DMS153 treated with DMSO at 0.1 percent for 48 hours (cell line): ENCODE measurements at regions not wholly inside any gene's neighbourhood (a gene's known extent, or its start where the extent isn't known, plus 50 kb on each side); places are given as distances from the start of the nearest gene placed in this dataset.

Source experiments
- DNase-seq: peaks from one replicate; lab custom pipeline; 2025; ENCODE audit not compliant: unreplicated experiment; lab: John Stamatoyannopoulos, UW

DNA sequence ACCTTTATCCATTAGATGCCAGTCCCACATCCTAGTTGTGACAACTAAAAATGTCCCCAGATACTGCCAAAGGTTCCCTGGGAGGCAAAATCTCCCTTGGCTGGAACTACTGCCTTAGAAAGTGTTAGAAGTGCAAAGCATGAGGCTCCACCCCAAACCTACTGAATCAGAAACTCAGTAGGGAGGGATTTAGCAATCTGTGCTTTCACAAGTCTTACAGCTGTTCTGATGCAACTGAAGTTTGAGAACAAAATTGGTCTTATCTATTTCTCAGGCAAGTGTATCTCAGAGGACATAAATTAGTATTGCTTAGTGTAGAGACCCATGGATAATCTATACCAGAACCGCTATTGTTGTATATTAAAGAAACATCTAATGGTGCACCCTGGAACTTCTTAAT, 70.2 kb downstream of the CLDN1 start:
- no peak for DNase-seq

DNA sequence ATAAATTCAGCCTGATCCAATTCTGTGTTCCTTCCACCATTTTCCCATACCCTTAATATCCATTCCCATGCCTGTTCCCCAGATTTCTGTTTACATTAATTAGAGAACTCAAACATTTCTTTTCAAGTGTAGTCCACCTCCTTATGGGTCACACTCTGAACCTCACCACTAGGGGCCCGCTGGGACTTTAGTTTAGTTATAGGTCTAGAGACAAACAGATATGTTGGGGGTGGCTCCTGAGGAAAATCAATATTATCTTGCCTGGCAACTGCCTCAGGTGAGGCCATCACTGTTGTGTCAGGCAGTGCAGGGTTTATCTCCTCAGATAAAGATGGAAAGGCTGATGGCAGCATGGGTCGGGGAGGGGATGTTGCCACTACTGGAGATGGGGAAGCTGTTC, 72.8 kb downstream of the CLDN1 start:
- DNase-seq: no peak

DNA sequence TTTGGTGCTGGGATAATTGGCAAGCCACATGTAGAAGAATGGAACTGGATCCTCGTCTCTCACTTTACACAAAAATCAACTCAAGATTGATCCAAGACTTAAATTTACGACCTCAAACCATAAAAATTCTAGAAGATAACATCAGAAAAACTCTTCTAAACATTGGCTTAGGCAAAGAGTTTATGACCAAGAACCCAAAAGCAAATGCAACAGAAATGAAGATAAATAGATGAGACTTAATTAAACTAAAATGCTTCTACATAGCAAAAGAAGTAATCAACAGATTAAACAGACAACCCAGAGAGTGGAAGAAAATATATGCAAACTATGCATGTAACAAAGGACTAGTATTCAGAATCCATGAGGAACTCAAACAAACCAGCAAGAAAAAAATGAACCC, 80.1 kb downstream of the CLDN1 start:
- DNase-seq: no peak

DNA sequence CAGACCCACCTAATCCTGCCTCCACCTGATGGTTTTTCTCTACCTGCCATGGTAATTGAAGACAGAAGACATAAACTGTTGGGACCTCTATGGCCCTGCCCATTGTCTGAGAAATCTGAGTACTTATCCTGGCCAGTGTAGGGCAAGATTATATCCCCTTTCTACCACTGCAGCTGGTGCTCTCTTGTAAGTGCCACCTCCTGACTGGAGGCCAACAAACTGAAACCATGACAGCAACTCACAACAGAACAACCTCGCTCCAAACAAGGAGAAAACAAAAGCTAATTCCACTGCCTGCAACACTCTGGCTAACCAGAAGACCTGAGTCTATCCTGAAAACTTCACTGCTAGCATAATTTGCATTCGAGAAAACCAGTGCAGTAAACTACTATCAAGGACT, 82.9 kb downstream of the CLDN1 start:
- no peak for DNase-seq

DNA sequence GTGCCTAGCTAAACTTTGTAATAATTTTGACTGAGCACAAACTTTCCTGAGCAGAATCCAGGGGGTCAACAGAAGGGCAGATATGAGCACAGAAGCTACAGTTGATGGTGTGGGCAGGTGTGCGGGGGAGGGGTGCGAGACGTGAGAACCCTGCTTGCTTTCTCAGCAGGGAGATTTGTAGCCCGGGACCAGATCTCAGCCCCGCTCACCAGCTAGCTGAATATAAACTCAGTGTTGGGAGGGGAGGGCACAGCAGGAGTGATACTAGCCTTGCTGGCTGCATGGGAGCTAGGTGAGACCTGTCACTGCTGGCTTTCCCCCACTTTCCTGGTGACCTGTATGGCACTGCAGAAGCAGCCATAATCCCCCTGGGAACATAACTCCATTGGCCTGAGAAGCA, 83.4 kb downstream of the CLDN1 start:
- DNase-seq: no peak

DNA sequence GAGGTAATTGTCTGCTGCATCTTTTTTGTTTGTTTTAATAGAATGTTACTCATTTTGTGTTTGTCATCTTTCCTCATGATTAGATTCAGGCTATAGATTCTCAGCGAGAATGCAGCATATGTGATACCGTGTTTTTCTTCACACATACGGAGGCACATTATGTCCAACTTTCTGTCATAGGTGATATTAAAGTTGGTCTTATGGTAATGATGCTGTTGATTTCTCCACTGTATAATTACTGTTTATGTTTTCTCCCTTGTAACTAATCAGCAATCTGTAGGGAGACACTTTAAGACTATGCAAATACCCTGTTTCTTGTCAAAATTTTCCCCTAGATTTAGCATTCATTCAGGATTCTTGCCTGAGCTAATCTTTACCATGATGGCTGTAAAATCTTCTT, 87.6 kb downstream of the CLDN1 start:
- DNase-seq: no peak

DNA sequence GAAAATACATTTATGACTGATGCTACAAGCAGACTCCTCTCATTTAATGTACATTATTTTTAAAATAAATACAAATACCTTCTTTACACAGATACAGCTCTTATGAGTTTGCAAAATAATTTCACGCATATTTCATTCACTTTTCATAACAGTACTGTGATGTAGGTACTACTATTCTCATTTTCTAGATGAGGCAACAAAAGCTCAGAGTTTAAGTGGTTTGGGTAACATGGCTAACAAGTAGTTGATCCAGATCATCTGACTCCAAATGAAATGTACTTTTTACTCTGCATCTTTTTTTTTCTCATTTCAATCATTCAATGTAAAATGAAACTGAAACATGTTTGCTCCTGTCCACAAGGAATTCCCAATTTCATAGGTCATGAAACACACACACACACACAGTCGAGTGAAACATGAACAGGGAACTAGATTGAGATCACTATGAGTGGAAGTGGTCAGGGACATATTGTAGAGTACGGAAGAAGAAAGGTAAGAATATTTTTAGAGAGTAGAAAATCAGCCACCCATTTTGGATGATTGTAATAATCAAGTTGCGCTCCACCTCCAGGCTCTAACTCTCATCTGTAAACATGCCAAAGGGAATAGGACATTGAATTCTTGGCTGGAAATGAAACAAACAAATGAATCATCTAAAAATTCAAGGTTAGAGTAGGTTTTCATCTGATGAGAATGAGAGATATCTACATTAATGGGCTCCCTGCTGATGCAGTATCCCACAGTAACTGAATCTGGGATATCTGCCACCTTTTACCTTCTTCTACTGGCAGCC, 92.4 kb downstream of the CLDN1 start:
- DNase-seq: no peak

DNA sequence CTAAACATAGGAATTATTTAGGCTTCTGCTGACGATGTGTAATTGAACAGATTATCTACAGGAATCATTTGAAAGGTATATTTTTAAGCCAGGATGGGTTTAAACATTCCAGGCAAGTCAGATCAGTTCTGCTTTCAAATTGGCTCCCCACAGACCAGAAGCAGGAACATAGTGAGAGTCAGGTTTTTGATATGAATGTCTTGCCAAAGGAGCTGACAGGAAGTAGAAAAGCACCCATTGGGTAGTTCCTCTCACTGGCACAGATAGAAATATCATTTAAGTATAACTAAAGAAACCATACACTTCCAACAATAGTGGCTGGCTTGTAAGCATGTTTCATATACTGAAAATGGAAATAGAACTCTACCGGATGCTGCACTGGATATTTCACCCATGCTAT, 95.2 kb downstream of the CLDN1 start:
- DNase-seq: no peak

DNA sequence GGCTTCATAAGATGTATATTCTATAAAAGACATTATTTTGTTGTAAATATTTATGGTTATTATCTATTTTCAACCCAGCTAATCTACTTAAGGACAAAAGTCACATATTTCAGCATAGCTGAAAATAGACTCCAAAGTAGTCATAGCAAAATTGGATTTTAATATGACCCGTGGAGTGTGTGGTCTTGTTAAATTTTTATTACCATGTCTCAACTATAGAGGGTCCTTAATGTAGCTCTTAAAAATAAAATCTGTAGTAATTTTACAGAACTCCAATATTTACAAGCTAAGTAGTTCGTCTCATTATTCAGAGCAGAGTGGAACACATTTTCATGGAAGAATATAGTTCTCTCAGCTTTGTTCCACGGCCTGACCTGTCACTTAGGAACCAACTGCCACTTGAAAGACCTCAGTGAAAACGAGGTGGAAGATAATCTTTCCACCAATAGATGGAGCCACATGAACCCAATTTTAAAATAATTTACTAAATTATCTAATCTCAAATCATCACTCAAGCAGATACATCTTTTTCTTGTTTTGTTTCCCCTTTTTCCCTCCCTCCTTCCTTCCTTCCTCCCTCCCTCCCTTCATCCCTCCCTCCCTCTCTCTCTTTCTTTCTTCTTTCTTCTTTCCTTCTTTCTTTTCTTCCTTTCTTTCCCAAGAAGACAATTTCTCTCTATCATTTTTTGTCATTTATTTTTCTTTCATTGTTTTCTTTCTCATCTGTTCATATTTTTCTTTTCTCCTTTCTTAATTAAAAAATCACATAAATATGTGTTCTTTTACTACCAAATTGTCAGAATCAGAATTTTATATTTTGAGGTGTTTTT, 97.2 kb downstream of the CLDN1 start:
- peak; percentile 25 for DNase-seq

DNA sequence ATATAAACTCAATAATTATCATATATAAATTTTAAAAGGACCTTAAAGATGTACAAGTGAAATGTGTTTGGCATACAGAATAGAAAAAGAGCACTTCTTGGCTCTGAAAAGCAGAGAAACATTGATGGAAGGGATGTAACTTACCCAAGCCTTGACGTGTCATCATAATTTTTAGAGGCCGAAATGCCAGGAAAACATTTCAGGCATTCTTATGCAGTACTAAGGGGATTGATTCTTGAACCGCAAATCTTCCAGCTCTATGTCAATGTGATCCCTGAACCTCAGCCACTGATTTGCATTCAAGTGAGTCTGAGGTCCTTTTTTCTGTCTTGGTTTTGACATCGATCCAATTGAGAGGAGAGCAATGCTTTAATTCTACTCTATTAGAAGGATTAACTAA, 97.8 kb downstream of the CLDN1 start:
- DNase-seq: no peak

DNA sequence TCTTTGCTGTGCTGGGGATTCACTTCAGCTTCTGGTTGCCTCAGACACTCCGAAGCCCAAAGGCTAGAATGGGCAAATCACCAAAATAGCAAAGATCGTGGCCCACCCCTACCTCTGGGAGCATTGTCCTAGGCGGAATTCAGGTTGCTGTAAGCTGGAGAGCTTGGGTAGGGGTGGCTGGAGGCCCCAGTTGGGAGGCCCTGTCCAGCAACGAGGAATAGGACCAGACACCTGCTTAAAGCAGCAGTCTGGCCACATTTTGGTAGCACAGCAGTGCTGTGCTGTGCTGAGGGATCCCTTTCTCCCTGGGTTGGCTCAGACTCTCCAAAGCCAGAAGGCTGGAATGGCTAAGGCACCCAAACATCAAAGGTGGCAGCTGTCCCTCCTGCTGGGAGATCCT, 99.3 kb downstream of the CLDN1 start:
- no peak for DNase-seq

DNA sequence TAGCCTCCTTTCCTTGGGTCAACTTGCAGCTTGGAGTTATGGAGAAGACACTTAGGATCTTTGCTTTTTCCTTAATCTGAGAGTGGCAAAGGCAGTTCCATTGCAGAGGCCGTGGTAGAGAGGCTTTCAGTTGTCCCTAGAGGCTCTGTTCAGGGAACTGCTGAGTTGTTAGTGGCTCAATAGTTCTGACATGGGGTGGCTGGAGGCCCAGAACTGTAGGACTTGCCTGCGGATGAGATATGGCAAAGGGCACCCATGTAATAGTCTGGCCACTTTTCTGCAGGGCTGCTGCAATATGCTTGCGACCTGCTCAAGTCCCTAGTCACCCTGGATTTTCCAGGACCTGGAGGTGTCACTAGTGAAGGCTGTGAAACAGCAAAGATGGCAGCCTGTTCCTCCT, 99.9 kb downstream of the CLDN1 start:
- DNase-seq: no peak

DNA sequence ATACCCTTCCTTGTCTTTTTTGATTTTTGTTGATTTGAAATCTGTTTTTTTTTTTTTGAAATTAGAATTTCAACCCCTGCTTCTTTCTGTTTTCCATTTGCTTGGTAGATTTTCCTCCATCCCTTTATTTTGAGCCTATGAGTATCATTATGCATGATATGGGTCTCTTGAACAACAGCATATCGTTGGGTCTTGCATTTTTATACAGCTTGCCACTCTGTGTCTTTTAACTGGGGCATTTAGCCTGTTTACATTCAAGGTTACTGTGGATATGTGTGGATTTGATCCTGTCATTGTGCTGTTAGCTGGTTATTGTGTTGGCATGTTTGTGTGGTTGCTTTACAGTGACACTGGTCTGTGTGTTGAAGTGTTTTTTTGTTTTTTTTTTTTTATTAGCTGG, 99.7 kb upstream of the P3H2 start:
- no peak for DNase-seq

DNA sequence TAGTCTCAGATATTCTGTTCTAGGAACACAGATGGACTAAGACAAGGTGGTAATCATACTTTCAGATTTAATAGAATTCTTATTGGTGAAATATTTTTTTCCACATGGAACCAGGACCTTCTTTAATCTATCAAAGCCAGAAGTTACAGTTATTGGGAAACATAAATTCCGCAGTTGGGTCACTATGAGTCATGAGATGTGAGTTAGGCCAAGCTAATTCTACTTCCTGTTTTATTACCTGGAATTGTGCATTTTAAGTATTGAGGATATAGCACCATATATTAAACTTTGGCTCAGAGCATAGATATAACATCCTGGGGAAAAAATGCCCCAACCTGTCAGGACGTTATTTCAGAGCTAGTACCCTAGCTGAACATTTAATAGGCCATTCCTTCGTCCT, 96.4 kb upstream of the P3H2 start:
- no peak for DNase-seq

DNA sequence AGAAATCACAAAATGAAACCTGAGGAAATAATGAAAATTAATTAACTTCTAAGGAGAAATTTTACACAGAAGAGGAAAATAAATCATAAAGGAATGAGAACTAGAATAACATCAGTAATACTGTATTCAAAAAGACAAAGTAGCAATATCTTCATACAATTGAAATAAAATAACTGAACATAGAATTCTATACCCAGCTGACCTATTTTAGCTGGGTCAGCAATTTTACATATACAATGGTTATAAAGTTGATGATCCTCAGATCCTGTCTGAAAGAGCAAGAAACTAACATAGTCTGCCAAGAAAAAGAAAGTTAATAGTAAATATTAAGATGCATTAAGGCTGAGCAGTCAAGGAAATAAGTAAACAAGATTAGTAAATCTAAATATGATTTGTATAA, 93.0 kb upstream of the P3H2 start:
- DNase-seq: no peak

DNA sequence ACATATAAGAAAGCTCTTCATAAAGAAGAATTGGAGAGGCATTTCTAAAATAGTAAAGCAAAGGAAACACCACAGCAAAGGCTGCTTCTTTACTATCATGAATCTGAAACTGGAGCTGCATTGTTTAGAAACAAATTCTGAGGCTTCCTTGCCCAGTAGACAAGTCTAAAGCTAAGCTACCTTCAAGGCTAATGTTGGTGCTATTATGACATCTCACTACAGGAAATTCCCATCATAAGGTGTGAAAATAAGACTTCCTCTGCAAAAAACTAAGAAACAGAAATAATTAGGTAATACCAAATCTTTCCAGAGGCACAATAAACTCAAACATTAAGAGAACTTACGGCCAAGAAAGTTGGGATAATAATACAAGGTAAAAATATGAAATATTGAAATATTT, 89.9 kb upstream of the P3H2 start:
- DNase-seq: no peak

DNA sequence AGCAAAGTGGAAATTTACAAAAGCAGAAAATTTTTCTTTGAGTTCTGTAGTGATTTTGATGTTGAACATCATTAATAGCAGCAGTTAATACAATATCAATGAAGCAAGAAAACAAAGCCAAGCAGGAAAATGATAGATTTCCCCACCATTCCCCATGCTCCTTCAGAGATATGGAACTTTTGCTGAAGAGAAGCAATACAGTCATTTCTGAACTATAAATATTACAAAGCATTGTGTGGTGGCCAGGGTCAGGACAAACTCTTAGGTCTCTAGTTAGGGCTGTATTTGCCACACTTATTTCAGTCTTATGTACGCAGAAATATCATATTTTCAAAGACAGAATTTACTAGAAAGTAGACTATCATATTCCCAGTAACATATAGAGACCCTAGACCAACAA, 88.8 kb upstream of the P3H2 start:
- no peak for DNase-seq

DNA sequence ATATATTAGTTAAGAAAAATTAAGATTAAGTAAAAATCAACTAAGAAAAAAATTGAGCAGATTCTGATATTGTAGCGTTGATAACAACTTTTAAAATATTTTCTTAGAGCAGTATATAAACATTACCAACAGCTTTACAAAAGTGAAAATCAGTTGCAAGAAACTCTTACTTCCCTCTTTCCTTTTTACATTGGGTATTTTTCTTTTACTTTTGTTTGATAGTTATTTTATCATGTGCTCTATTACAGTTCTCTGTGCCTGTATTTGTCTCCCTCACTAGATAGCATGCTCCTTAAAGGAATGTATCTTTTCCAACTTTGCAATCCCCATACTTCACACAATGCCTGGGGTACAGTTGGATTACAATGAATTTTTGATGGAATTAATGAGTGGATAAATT, 87.5 kb upstream of the P3H2 start:
- DNase-seq: no peak

DNA sequence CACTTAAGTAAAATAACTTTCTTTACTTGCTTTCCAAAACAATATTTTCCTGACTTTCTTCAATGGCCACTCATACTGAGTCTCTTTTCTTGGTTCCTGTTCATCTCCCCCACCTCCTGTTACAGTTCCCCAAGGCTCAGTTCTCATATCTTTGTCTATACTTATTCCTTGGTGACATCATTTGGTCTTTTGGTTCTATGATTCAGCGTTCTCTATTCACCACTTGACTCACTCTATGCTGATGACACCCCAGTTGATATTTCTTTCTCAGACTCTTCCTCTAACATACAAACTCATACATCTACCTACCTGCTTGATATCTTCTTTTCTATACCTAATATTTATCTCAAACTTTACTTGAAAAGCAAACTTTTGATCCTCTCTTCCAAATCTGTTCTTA, 85.0 kb upstream of the P3H2 start:
- DNase-seq: no peak

DNA sequence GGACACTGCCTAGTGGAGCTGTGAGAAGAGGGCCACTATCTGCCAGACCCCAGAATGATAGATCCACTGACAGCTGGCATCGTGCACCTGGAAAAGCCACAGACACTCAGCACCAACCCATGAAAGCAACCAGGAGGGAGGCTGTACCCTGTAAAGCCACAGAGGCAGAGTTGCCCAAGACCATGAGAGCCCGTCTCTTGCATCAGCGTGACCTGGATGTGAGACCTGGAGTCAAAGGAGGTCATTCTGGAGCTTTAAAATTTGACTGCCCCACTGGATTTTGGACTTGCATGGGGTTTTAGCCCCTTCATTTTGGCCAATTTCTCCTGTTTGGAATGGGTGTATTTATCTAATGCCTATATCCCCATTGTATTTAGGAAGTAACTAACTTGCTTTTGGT, 83.5 kb upstream of the P3H2 start:
- DNase-seq: no peak

DNA sequence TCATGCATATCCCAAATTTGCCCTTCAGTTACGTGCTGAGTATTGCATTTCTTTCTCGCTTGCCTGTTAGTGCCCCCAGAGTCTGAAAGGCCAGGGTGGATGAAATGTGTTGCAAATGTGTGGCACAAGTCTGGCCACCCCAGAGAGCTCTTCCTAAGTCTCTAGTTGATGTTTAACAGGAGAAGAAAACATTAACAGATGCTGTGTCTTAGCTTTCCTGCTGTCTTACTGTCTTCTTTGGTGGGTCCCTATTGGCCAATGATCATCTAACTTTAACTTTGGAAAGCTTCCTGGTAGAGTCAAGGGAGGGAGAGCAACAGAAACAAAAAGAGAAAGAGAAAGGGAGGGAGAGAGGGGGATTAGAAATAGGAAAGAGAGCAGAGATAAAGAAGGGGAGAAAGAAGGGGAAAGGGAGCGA, 76.7 kb upstream of the P3H2 start:
- no peak for DNase-seq

DNA sequence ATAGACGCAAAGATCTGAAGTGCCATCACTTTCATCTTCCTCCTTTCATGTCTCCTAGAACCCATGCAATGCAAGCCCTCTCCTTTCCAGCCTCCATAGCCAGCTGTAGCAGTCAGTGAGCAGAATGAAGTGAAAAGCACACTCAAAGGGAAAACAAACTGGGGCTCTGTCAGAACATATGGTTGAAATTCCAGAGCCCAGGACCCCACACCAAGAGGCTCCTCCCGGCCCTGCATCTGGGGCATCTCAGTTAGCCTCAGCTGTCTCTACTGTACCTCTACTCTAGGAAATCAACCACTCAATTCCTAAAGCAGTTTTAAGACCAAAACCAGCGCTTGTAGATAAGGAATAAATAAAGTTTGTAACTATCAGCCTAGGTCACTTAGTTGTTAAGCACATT, 73.8 kb upstream of the P3H2 start:
- DNase-seq: no peak

DNA sequence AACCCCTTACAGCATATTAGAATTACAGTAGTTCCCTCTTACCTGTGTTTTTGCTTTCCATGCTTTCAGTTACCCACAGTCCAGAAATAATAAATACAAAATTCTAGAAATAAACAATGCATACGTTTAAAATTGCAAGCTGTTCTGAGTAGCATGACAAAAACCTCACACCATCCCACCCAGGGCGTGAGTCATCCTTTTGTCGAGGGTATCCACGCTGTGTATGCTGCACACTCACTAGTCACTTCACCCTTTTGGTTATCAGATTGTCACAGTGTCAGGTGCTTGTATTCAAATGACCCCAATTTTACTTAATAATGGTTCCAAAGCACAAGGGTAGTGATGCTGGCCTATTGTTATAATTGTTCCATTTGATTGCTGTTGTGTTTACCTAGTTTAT, 72.5 kb upstream of the P3H2 start:
- no peak for DNase-seq
